ENCODE measurements at regions not wholly inside any gene's neighbourhood (a gene's known extent, or its start where the extent isn't known, plus 50 kb on each side); places are given as distances from the start of the nearest gene placed in this dataset.

GRCh38 chr10:78899996-78900714 is 168.6 kb upstream of the ZMIZ1 start:
- H3K9ac ChIP-seq (ENCODE audit: low read depth in 1 of 3, low read length in 3 of 3) = no peak overlapping the region
- no peaks in the 10 kb centered on the region for H3K9me3 ChIP-seq (ENCODE audit: control insufficient read depth in 3 of 3, low read length in 3 of 3)
- peaks cover 10 to 14% (median 11%) of the 10 kb centered on the region in 3 donors for H3K4me1 ChIP-seq (ENCODE audit: control insufficient read depth in 3 of 3, insufficient read depth in 3 of 3, low read length in 3 of 3)
- no peaks in the 10 kb centered on the region for H3K27me3 ChIP-seq (ENCODE audit: control insufficient read depth in 3 of 3, insufficient read depth in 3 of 3, low read length in 3 of 3)
- no peak overlapping the region for H3K27ac ChIP-seq (ENCODE audit: low read depth, low read length)
- H3K4me3 ChIP-seq (ENCODE audit: low read length in 3 of 3) = no peak overlapping the region
- no peaks in the 10 kb centered on the region for H3K36me3 ChIP-seq (ENCODE audit: control insufficient read depth in 3 of 3, insufficient read depth in 3 of 3, low read length in 3 of 3)

GRCh38 chr10:78900715-78901430 is 167.9 kb upstream of the ZMIZ1 start:
- no peaks in the 10 kb centered on the region for H3K36me3 ChIP-seq (ENCODE audit: control insufficient read depth in 3 of 3, insufficient read depth in 3 of 3, low read length in 3 of 3)
- H3K9ac ChIP-seq (ENCODE audit: low read depth in 1 of 3, low read length in 3 of 3) = no peak overlapping the region
- no peaks in the 10 kb centered on the region for H3K27me3 ChIP-seq (ENCODE audit: control insufficient read depth in 3 of 3, insufficient read depth in 3 of 3, low read length in 3 of 3)
- no peak overlapping the region for H3K27ac ChIP-seq (ENCODE audit: low read depth, low read length)
- H3K4me3 ChIP-seq (ENCODE audit: low read length in 3 of 3) = no peak overlapping the region
- peaks cover 10 to 16% (median 11%) of the 10 kb centered on the region in 3 donors for H3K4me1 ChIP-seq (ENCODE audit: control insufficient read depth in 3 of 3, insufficient read depth in 3 of 3, low read length in 3 of 3)
- H3K9me3 ChIP-seq (ENCODE audit: control insufficient read depth in 3 of 3, low read length in 3 of 3) = no peaks in the 10 kb centered on the region

- no peaks in the 10 kb centered on the region for H3K27me3 ChIP-seq (ENCODE audit: control insufficient read depth in 3 of 3, insufficient read depth in 3 of 3, low read length in 3 of 3)
- H3K27ac ChIP-seq (ENCODE audit: low read depth, low read length) = no peak overlapping the region
- H3K4me1 ChIP-seq (ENCODE audit: control insufficient read depth in 3 of 3, insufficient read depth in 3 of 3, low read length in 3 of 3) = peaks cover 4 to 10% (median 4%) of the 10 kb centered on the region in 3 donors
- H3K9me3 ChIP-seq (ENCODE audit: control insufficient read depth in 3 of 3, low read length in 3 of 3) = no peaks in the 10 kb centered on the region
- H3K36me3 ChIP-seq (ENCODE audit: control insufficient read depth in 3 of 3, insufficient read depth in 3 of 3, low read length in 3 of 3) = no peaks in the 10 kb centered on the region
- no peak overlapping the region for H3K4me3 ChIP-seq (ENCODE audit: low read length in 3 of 3)
- no peak overlapping the region for H3K9ac ChIP-seq (ENCODE audit: low read depth in 1 of 3, low read length in 3 of 3)
Observed at GRCh38 chr10:78901694-78902093, 167.1 kb upstream of the ZMIZ1 start.

GRCh38 chr10:78902815-78903214 is 166.0 kb upstream of the ZMIZ1 start:
- no peak overlapping the region for H3K4me3 ChIP-seq (ENCODE audit: low read length in 3 of 3)
- H3K36me3 ChIP-seq (ENCODE audit: control insufficient read depth in 3 of 3, insufficient read depth in 3 of 3, low read length in 3 of 3) = no peaks in the 10 kb centered on the region
- no peaks in the 10 kb centered on the region for H3K9me3 ChIP-seq (ENCODE audit: control insufficient read depth in 3 of 3, low read length in 3 of 3)
- no peak overlapping the region for H3K9ac ChIP-seq (ENCODE audit: low read depth in 1 of 3, low read length in 3 of 3)
- H3K4me1 ChIP-seq (ENCODE audit: control insufficient read depth in 3 of 3, insufficient read depth in 3 of 3, low read length in 3 of 3) = peaks cover 0 to 7% (median 3%) of the 10 kb centered on the region in 3 donors
- H3K27ac ChIP-seq (ENCODE audit: low read depth, low read length) = no peak overlapping the region
- peaks cover 0 to 3% (median 0%) of the 10 kb centered on the region in 3 donors for H3K27me3 ChIP-seq (ENCODE audit: control insufficient read depth in 3 of 3, insufficient read depth in 3 of 3, low read length in 3 of 3)

GRCh38 chr10:78903341-78903940 is 165.3 kb upstream of the ZMIZ1 start:
- Histone ChIP-seq H3K9ac (ENCODE audit: low read depth in 1 of 3, low read length in 3 of 3) (no peak overlapping the region), H3K4me3 (ENCODE audit: low read length in 3 of 3) (no peak overlapping the region), H3K4me1 (ENCODE audit: control insufficient read depth in 3 of 3, insufficient read depth in 3 of 3, low read length in 3 of 3) (peaks cover 0 to 7% (median 3%) of the 10 kb centered on the region in 3 donors), H3K27me3 (ENCODE audit: control insufficient read depth in 3 of 3, insufficient read depth in 3 of 3, low read length in 3 of 3) (peaks cover 0 to 3% (median 0%) of the 10 kb centered on the region in 3 donors), H3K36me3 (ENCODE audit: control insufficient read depth in 3 of 3, insufficient read depth in 3 of 3, low read length in 3 of 3) (no peaks in the 10 kb centered on the region), H3K9me3 (ENCODE audit: control insufficient read depth in 3 of 3, low read length in 3 of 3) (no peaks in the 10 kb centered on the region), H3K27ac (ENCODE audit: low read depth, low read length) (no peak overlapping the region)

GRCh38 chr10:78904196-78904595 is 164.6 kb upstream of the ZMIZ1 start:
- H3K4me3 ChIP-seq (ENCODE audit: low read length in 3 of 3) = no peak overlapping the region
- no peak overlapping the region for H3K9ac ChIP-seq (ENCODE audit: low read depth in 1 of 3, low read length in 3 of 3)
- H3K36me3 ChIP-seq (ENCODE audit: control insufficient read depth in 3 of 3, insufficient read depth in 3 of 3, low read length in 3 of 3) = no peaks in the 10 kb centered on the region
- no peak overlapping the region for H3K27ac ChIP-seq (ENCODE audit: low read depth, low read length)
- peaks cover 0 to 7% (median 3%) of the 10 kb centered on the region in 3 donors for H3K4me1 ChIP-seq (ENCODE audit: control insufficient read depth in 3 of 3, insufficient read depth in 3 of 3, low read length in 3 of 3)
- peaks cover 0 to 3% (median 0%) of the 10 kb centered on the region in 3 donors for H3K27me3 ChIP-seq (ENCODE audit: control insufficient read depth in 3 of 3, insufficient read depth in 3 of 3, low read length in 3 of 3)
- H3K9me3 ChIP-seq (ENCODE audit: control insufficient read depth in 3 of 3, low read length in 3 of 3) = no peaks in the 10 kb centered on the region

- peaks cover 0 to 3% (median 0%) of the 10 kb centered on the region in 3 donors for H3K27me3 ChIP-seq (ENCODE audit: control insufficient read depth in 3 of 3, insufficient read depth in 3 of 3, low read length in 3 of 3)
- no peak overlapping the region for H3K27ac ChIP-seq (ENCODE audit: low read depth, low read length)
- H3K36me3 ChIP-seq (ENCODE audit: control insufficient read depth in 3 of 3, insufficient read depth in 3 of 3, low read length in 3 of 3) = no peaks in the 10 kb centered on the region
- H3K9me3 ChIP-seq (ENCODE audit: control insufficient read depth in 3 of 3, low read length in 3 of 3) = no peaks in the 10 kb centered on the region
- peaks cover 0 to 5% (median 0%) of the 10 kb centered on the region in 3 donors for H3K4me1 ChIP-seq (ENCODE audit: control insufficient read depth in 3 of 3, insufficient read depth in 3 of 3, low read length in 3 of 3)
- no peak overlapping the region for H3K4me3 ChIP-seq (ENCODE audit: low read length in 3 of 3)
- H3K9ac ChIP-seq (ENCODE audit: low read depth in 1 of 3, low read length in 3 of 3) = no peak overlapping the region
Observed at GRCh38 chr10:78905015-78905956, 163.5 kb upstream of the ZMIZ1 start.

- no peak overlapping the region for H3K27ac ChIP-seq (ENCODE audit: low read depth, low read length)
- H3K4me1 ChIP-seq (ENCODE audit: control insufficient read depth in 3 of 3, insufficient read depth in 3 of 3, low read length in 3 of 3) = peaks cover 0 to 2% (median 0%) of the 10 kb centered on the region in 3 donors
- no peaks in the 10 kb centered on the region for H3K36me3 ChIP-seq (ENCODE audit: control insufficient read depth in 3 of 3, insufficient read depth in 3 of 3, low read length in 3 of 3)
- no peak overlapping the region for H3K4me3 ChIP-seq (ENCODE audit: low read length in 3 of 3)
- no peak overlapping the region for H3K9ac ChIP-seq (ENCODE audit: low read depth in 1 of 3, low read length in 3 of 3)
- no peaks in the 10 kb centered on the region for H3K9me3 ChIP-seq (ENCODE audit: control insufficient read depth in 3 of 3, low read length in 3 of 3)
- peaks cover 0 to 3% (median 0%) of the 10 kb centered on the region in 3 donors for H3K27me3 ChIP-seq (ENCODE audit: control insufficient read depth in 3 of 3, insufficient read depth in 3 of 3, low read length in 3 of 3)
Observed at GRCh38 chr10:78905957-78906308, 162.8 kb upstream of the ZMIZ1 start.

GRCh38 chr10:78906734-78907390 is 161.9 kb upstream of the ZMIZ1 start:
- H3K9ac ChIP-seq (ENCODE audit: low read depth in 1 of 3, low read length in 3 of 3) = no peak overlapping the region
- H3K36me3 ChIP-seq (ENCODE audit: control insufficient read depth in 3 of 3, insufficient read depth in 3 of 3, low read length in 3 of 3) = no peaks in the 10 kb centered on the region
- peaks cover 3 to 8% (median 5%) of the 10 kb centered on the region in 3 donors for H3K4me1 ChIP-seq (ENCODE audit: control insufficient read depth in 3 of 3, insufficient read depth in 3 of 3, low read length in 3 of 3)
- H3K27me3 ChIP-seq (ENCODE audit: control insufficient read depth in 3 of 3, insufficient read depth in 3 of 3, low read length in 3 of 3) = peaks cover 0 to 3% (median 0%) of the 10 kb centered on the region in 3 donors
- no peak overlapping the region for H3K4me3 ChIP-seq (ENCODE audit: low read length in 3 of 3)
- H3K27ac ChIP-seq (ENCODE audit: low read depth, low read length) = no peak overlapping the region
- H3K9me3 ChIP-seq (ENCODE audit: control insufficient read depth in 3 of 3, low read length in 3 of 3) = no peaks in the 10 kb centered on the region
